Esophagus muscularis mucosa (tissue), 4 donors: ENCODE measurements at regions not wholly inside any gene's neighbourhood (a gene's known extent, or its start where the extent isn't known, plus 50 kb on each side); places are given as distances from the start of the nearest gene placed in this dataset.
A peak's percentile ranks its signal among the peaks of the same experiment; 100 is the strongest.

Experiments used
- DNase-seq: peaks from one replicate; pipeline ENCODE4 v3.0.0-alpha.2; 2017; ENCODE audit errors: extremely low spot score
- H3K27ac ChIP-seq, 4 donors: fragments of 200-600 bp; sonication (generic); replicated peaks in 1 of 4; 1 replicate in 3 of 4; 2 replicates in 1 of 4; pipeline ENCODE4 v1.5.1; 2016 to 2019; ENCODE audit warnings: mild to moderate bottlenecking in 1 of 4
- H3K27me3 ChIP-seq, 4 donors: fragments of 200-600 bp; sonication (generic); one replicate each; pipeline versions ENCODE4 v1.5.1 to v1.6.0; 2016 to 2019
- H3K36me3 ChIP-seq, 4 donors: fragments of 200-600 bp; sonication (generic); one replicate each; pipeline ENCODE4 v1.5.1; 2016 to 2019
- H3K4me1 ChIP-seq, 4 donors: fragments of 200-600 bp; sonication (generic); one replicate each; pipeline ENCODE4 v1.5.1; 2016 to 2019
- H3K4me3 ChIP-seq, 4 donors: fragments of 200-600 bp; sonication (generic); 1 replicate in 2 of 4; 2 replicates in 2 of 4; pipeline ENCODE4 v1.5.1; 2016 to 2019; ENCODE audit warnings: mild to moderate bottlenecking in 4 of 4, moderate library complexity in 1 of 4
- H3K9me3 ChIP-seq, 4 donors: fragments of 200-600 bp; sonication (generic); 1 replicate in 3 of 4; 2 replicates in 1 of 4; pipeline ENCODE4 v1.5.1; 2016 to 2019
- CTCF ChIP-seq, 3 experiments: fragments of 200-600 bp in 2 of 3; fragments of 450-650 bp in 1 of 3; sonication (generic) in 2 of 3; IDR thresholded peaks; one replicate each; pipeline ENCODE4 v1.5.1; 2017 to 2019; ENCODE audit warnings: antibody characterized with exemption in 3 of 3, mild to moderate bottlenecking in 2 of 3, moderate library complexity in 1 of 3
- EP300 ChIP-seq: sonication (generic); formaldehyde crosslinking; IDR thresholded peaks from one replicate; pipeline ENCODE4 v1.6.1; 2017; ENCODE audit warnings: antibody characterized with exemption
- POLR2A ChIP-seq: fragments of 450-650 bp; IDR thresholded peaks from one replicate; pipeline ENCODE4 v1.6.1; 2017; ENCODE audit warnings: antibody characterized with exemption, moderate library complexity, mild to moderate bottlenecking, low read depth
- POLR2AphosphoS5 ChIP-seq, 2 donors: sonication (generic); formaldehyde crosslinking; IDR thresholded peaks; one replicate each; pipeline ENCODE4 v1.6.1; 2017; ENCODE audit warnings: antibody characterized with exemption in 2 of 2
- WGBS: methylation state at CpG from one replicate; pipeline ENCODE4 v1.1.5; 2018; 5-methylcytosine and 5-hydroxymethylcytosine counted together
- intact Hi-C: fragments of 100-400 bp; cut with DNase I; formaldehyde crosslinking; loops from one replicate; pipeline ENCODE4 v1.15.1; 2023

GRCh38 chrX:39437670-39438441 lies 636.6 kb downstream of the MID1IP1 start:
- TF ChIP-seq EP300: no peak
- TF ChIP-seq CTCF (IDR thresholded peaks at IDR 0.05): no peak
- TF ChIP-seq POLR2A: no peak
- no peak for TF ChIP-seq POLR2AphosphoS5 (IDR thresholded peaks at IDR 0.05)
- intact Hi-C loops: no loop called here
- Histone ChIP-seq H3K9me3 (peaks cover 0 to 14% (median 0%) of the 10 kb centered on the region in 4 donors), H3K4me1 (peaks cover 0 to 10% (median 2%) of the 10 kb centered on the region in 4 donors), H3K4me3 (no peak overlapping the region), H3K36me3 (no peaks in the 10 kb centered on the region), H3K27ac (no peak overlapping the region), H3K27me3 (no peaks in the 10 kb centered on the region)
- WGBS: 65% methylated on average over 8 of the region's 8 CpGs
- no peak for DNase-seq

GRCh38 chrX:39438603-39439602 lies 637.6 kb downstream of the MID1IP1 start:
- WGBS: 72% methylated on average over 11 of the region's 11 CpGs
- H3K9me3 ChIP-seq: peaks cover 0 to 14% (median 0%) of the 10 kb centered on the region in 4 donors
- peak in 2 of 3 experiments; percentile 19 to 25 for TF ChIP-seq CTCF (IDR thresholded peaks at IDR 0.05)
- no peak for TF ChIP-seq EP300
- intact Hi-C loops: no loop called here
- no peak overlapping the region for H3K27ac ChIP-seq
- no peak for DNase-seq
- H3K4me3 ChIP-seq: no peak overlapping the region
- H3K36me3 ChIP-seq: no peaks in the 10 kb centered on the region
- no peaks in the 10 kb centered on the region for H3K27me3 ChIP-seq
- H3K4me1 ChIP-seq: peaks cover 0 to 10% (median 2%) of the 10 kb centered on the region in 4 donors

GRCh38 chrX:39439906-39440798 lies 638.9 kb downstream of the MID1IP1 start:
- intact Hi-C loops: no loop called here
- no peaks in the 10 kb centered on the region for H3K27me3 ChIP-seq
- no peak for TF ChIP-seq POLR2A
- no peak for TF ChIP-seq CTCF (IDR thresholded peaks at IDR 0.05)
- no peak for TF ChIP-seq POLR2AphosphoS5 (IDR thresholded peaks at IDR 0.05)
- no peak for TF ChIP-seq EP300
- no peak overlapping the region for H3K4me3 ChIP-seq
- H3K9me3 ChIP-seq: peaks cover 0 to 14% (median 0%) of the 10 kb centered on the region in 4 donors
- H3K36me3 ChIP-seq: no peaks in the 10 kb centered on the region
- 70% methylated on average over 7 of the region's 11 CpGs for WGBS
- no peak for DNase-seq
- no peak overlapping the region for H3K27ac ChIP-seq
- H3K4me1 ChIP-seq: peaks cover 0 to 10% (median 2%) of the 10 kb centered on the region in 4 donors

GRCh38 chrX:39440799-39441284 lies 639.6 kb downstream of the MID1IP1 start:
- Histone ChIP-seq H3K4me3 (no peak overlapping the region), H3K27me3 (no peaks in the 10 kb centered on the region), H3K9me3 (peaks cover 0 to 14% (median 0%) of the 10 kb centered on the region in 4 donors), H3K27ac (no peak overlapping the region), H3K36me3 (no peaks in the 10 kb centered on the region), H3K4me1 (peaks cover 0 to 10% (median 2%) of the 10 kb centered on the region in 4 donors)
- intact Hi-C loops: no loop called here
- no peak for TF ChIP-seq CTCF (IDR thresholded peaks at IDR 0.05)
- no peak for TF ChIP-seq EP300
- TF ChIP-seq POLR2AphosphoS5 (IDR thresholded peaks at IDR 0.05): no peak
- no peak for DNase-seq
